Left colon (tissue), 2 donors: ENCODE measurements at regions not wholly inside any gene's neighbourhood (a gene's known extent, or its start where the extent isn't known, plus 50 kb on each side); places are given as distances from the start of the nearest gene placed in this dataset.
A peak's percentile ranks its signal among the peaks of the same experiment; 100 is the strongest.

ENCODE experiments used
- ATAC-seq: fragments of 200-7000 bp; cut with Tn5 transposase; one replicate; pipeline ENCODE4 v1.9.1; 2020; ENCODE audit warnings: mild to moderate bottlenecking, moderate library complexity
- DNase-seq, 2 donors: peaks; one replicate each; pipeline ENCODE4 v3.0.0-alpha.2; 2020
- intact Hi-C, 2 donors: fragments of 100-400 bp; cut with DNase I in 1 of 2; cut with micrococcal nuclease in 1 of 2; formaldehyde crosslinking; loops; one replicate each; pipeline versions ENCODE4 v1.11.2 to v1.14.0; 2022; cut with DNase I, micrococcal nuclease
- donor health status: DM: no; HTN: no; CAD: no.
- donor health status: DM: yes; HTN: yes; CAD: no.

GRCh38 chr3:34002569-34003100, 204.2 kb downstream of the PDCD6IP start:
- ATAC-seq (no peak), DNase-seq (no peak)
- intact Hi-C loops, result no loop called here

- ATAC-seq, result no peak
- no peak for DNase-seq
- intact Hi-C loops, result no loop called here
Observed at GRCh38 chr3:34005886-34006285, 207.5 kb downstream of the PDCD6IP start.

- ATAC-seq (no peak), DNase-seq (no peak)
- intact Hi-C loops, result no loop called here
Observed at GRCh38 chr3:34008191-34008590, 209.8 kb downstream of the PDCD6IP start.

GRCh38 chr3:34008836-34009809, 210.7 kb downstream of the PDCD6IP start:
- intact Hi-C loops, result no loop called here
- ATAC-seq (no peak), DNase-seq (no peak)

- DNase-seq (no peak), ATAC-seq (no peak)
- intact Hi-C loops, result no loop called here
Observed at GRCh38 chr3:34011171-34012101, 213.0 kb downstream of the PDCD6IP start.

GRCh38 chr3:34012102-34012461, 213.7 kb downstream of the PDCD6IP start:
- peak; percentile 18 for ATAC-seq
- no peak for DNase-seq
- intact Hi-C loops, result no loop called here

GRCh38 chr3:34013818-34014570, 215.6 kb downstream of the PDCD6IP start:
- no peak for DNase-seq
- intact Hi-C loops, result no loop called here
- no peak for ATAC-seq

GRCh38 chr3:34015204-34016142, 217.0 kb downstream of the PDCD6IP start:
- ATAC-seq (no peak), DNase-seq (no peak)
- intact Hi-C loops, result no loop called here

GRCh38 chr3:34016925-34017587, 218.6 kb downstream of the PDCD6IP start:
- intact Hi-C loops, result no loop called here
- DNase-seq (no peak), ATAC-seq (no peak)

- intact Hi-C loops, result no loop called here
- DNase-seq, result no peak
- no peak for ATAC-seq
Observed at GRCh38 chr3:34017757-34018156, 219.3 kb downstream of the PDCD6IP start.

GRCh38 chr3:34019158-34019557, 220.7 kb downstream of the PDCD6IP start:
- DNase-seq (no peak), ATAC-seq (no peak)
- intact Hi-C loops, result no loop called here

GRCh38 chr3:34020170-34020569, 221.7 kb downstream of the PDCD6IP start:
- ATAC-seq, result no peak
- no peak for DNase-seq
- intact Hi-C loops, result no loop called here

- intact Hi-C loops, result no loop called here
- DNase-seq (no peak), ATAC-seq (no peak)
Observed at GRCh38 chr3:34020726-34021680, 222.6 kb downstream of the PDCD6IP start.

- no peak for ATAC-seq
- intact Hi-C loops, result no loop called here
- no peak for DNase-seq
Observed at GRCh38 chr3:34022147-34022546, 223.7 kb downstream of the PDCD6IP start.

GRCh38 chr3:34024447-34025240, 226.2 kb downstream of the PDCD6IP start:
- ATAC-seq (no peak), DNase-seq (no peak)
- intact Hi-C loops, result no loop called here
